GM21825 (cell line): ENCODE measurements at regions not wholly inside any gene's neighbourhood (a gene's known extent, or its start where the extent isn't known, plus 50 kb on each side); places are given as distances from the start of the nearest gene placed in this dataset.

Experiments used
- ATAC-seq: cut with Tn5 transposase; IDR thresholded peaks from one replicate; pipeline ENCODE4 v1.9.1; 2021; ENCODE audit warnings: mild to moderate bottlenecking, moderate library complexity; ENCODE audit not compliant: unreplicated experiment

DNA sequence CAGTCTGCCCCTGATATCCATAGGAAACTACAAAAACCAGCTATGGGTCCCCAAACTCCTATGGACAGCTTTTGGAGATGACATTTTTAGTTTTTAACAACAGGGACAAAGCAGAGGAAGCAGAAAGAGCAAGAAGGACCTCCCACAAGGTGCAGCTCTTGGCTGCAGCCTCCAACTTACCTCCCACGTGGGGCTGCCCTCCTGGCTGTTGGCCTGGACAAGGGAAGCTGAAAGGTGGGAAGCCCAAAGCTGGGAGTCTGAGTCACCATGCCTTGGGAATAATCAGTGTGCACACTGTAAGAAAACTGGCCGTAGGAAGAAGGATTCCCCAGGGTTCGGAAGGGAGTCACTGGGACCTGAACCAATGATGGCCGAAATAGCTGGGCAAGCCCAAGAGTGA lies 51.8 kb upstream of the PAX1 start:
- no peak for ATAC-seq

DNA sequence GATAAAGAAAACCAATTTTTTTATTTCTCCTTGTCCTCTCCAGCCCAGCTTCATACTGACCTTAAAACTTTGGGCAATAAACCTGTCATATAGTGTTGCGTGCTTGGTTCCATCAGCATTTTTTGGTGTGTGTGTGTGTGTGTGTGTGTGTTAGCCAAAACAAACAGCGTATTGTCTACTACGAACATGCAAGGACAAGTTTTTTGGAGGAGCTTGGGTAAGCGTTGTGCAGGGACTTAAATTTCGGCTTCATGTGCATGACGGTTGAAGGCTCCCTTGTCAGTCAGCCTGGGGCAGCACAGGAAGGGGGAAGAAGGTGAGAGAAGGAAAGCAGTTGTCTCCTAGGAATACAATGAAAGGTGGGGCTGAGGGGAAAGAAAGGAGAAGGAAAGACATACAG lies 62.0 kb upstream of the PAX1 start:
- ATAC-seq = no peak

DNA sequence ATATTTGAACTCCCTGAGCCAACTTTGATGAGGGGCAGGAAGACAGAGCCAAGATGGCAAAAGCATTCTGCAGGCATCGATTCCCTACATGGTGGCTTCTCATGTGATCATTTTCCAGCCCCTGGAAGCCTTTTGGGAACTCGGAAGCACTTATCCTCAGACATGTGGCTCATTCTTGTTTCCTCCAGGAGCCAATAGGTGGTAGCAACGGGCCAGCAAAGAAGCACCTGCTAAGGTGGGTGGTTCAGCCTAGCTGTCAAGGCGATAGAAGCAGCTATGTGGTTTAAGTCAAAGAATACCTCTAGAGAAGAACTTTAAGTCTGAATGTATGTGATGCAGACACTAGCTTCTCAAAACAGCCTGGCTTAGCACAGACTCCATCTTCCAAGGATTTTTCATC lies 64.9 kb upstream of the PAX1 start:
- ATAC-seq = no peak

DNA sequence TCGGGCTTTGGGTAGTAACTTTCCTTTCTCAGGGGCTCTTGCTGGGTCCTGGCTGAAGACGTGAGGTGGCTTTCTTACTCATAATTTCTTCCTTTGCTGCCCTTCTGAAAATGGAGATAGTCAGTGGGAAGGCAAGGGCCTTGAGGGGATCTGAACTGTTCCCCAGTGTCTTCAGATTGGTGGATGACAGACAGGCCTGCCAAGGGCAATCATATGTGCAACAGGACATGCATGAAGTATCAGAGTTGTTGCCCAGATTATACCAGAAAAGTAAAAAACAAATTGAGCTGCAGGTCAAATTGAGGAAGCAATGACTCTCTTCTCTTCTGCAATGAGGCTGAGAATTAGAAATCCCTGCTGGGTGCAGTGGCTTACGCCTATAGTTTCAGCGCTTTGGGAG lies 71.6 kb upstream of the PAX1 start:
- ATAC-seq = no peak

DNA sequence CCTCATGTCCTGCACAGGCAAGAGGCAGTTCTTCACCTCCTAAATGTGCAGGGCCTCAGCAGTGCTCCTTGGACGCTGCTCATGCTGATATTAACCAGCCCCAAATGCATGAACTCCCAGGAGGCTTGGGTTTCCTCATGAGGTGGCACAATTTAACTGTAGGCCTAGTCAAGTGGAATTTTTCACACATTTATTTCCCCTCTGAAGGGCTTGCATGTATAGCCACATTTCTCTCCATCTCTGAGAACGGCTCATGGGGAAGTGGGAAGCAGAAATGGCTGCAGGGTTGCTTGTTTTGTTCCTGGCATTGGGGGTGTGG lies 72.8 kb upstream of the PAX1 start:
- no peak for ATAC-seq

DNA sequence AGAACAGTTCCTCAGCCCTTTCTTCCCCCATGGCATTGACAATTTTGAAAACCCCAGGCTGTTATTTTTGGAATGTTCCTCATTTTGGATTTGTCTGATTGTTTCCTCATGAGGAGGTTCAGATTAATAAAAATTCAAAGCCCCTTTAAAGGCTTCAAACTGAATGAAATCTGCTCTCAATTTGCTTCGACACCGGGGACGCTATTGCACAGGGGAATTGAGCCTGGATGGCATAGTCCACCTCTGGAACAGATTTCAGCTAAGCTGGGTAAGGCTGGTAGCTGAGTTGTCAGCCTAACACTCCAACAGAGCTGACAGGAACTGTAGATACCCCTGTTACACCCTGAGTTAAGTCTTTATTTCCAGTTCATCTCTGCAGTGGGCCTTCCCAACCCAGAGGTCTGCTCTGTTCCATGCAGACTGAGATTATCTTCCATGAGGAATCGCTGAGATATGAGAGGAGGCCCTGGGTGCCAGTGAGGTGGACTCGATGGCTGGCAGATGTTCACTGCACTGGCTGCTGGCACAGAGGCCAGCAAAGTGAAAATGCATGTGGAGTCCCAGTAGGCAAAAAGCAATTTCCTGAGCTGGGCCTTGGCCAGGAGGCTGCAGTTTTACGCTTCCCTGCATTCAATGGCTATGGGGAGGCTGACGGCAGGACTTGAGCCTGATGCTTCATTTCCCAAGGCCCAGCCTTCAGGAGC lies 73.3 kb upstream of the PAX1 start:
- no peak for ATAC-seq

DNA sequence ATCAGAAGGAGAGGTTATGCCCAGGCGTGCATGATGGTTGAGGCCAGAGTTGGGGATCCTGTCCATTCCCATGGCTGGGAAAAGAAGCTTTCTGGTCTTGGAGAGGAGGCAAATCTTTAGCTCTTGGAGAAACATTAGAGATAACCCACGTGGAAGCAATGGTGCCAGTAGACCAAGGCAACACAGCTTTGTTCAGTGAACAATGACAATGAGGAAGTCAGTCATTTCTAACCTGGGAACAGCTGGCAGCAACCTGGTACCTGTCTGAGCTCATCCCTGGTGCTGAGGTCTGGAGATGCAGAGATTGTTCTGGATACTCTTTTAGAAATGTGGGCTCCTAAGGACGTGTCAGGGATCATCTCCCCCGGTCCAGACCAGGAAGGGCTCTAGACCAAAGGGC lies 76.7 kb upstream of the PAX1 start:
- no peak for ATAC-seq

DNA sequence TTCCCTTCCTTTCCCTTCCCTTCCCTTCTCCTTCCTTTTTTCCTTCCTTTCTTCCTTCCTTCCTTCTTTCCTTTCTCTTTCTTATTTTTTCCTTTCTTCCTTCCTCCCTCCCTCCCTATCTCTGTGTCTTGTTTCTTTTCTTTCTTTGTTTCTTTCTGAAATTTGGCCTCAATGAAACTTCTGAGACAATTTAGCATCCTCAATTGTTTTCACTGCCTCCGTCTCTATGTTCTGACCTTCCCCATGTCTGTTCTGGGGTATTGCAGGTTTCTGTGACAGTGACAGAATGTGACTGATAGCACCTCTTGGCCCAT lies 81.7 kb upstream of the PAX1 start:
- ATAC-seq = no peak

DNA sequence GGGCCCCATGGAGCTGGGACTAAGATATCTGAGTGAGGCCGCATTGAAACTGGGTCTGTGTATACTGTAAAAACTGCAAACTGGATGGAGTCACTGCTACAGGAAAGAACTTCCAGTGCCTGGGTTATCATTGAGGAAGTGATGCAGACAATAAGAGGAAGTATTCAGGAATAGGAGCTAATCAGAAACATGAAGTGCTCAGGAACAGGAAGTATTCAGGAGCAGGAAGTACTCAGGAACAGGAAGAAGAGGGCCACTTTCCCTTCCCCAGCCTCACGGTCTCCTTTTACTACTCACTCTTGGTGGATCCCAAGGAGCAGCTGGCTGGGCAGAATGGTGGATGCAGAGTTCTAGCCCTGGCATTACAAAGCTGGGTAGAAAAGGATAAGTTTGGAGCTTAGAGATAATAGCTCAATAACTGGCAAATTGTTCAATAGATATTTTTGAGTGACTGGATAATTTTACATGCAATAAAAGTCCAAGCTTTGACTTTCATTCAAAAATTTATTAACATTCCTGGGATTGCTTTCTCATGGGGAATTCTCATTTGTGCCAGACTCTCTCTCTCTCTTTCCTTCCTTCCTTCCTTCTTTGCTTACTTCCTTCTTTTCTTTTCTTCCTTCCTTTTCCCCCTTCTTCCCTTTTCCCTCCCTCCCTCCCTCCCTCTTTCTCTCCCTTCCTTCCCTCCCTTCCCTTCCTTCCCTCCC lies 82.2 kb upstream of the PAX1 start:
- no peak for ATAC-seq

DNA sequence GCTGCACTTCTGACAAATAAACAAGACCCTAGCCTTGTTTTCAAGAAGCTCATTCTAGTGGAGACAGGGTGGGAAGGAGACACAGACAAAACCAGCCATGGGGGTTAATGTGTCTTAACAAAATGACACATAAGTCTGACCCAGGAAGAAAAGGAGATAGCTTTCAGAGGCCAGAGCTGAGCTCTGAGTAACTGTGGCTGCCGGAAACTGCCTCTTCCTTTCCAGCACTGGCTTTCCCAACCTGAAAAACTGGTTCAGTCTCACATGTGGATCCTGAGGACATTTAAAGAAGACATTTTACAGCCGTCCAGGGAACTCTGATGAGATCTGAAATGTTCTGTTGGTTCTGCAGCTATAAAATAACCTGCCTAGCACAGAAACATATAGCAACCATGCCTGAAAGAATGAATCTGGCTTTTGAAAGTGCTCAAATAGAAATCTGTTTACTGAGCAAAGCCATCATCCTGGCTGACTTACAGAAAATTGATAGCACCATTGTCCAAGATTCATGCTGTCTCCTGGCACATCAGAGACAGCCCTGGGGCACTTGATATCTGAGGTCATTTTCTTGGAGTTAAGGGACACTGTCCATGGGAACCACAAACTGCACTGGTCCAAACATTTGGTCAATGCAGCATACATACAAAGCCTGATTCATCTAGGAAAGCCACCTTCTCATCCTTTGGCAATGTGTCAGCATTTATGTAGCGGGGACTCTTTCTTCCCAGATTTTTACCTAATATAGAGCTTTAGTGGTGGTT lies 83.2 kb upstream of the PAX1 start:
- ATAC-seq = no peak

DNA sequence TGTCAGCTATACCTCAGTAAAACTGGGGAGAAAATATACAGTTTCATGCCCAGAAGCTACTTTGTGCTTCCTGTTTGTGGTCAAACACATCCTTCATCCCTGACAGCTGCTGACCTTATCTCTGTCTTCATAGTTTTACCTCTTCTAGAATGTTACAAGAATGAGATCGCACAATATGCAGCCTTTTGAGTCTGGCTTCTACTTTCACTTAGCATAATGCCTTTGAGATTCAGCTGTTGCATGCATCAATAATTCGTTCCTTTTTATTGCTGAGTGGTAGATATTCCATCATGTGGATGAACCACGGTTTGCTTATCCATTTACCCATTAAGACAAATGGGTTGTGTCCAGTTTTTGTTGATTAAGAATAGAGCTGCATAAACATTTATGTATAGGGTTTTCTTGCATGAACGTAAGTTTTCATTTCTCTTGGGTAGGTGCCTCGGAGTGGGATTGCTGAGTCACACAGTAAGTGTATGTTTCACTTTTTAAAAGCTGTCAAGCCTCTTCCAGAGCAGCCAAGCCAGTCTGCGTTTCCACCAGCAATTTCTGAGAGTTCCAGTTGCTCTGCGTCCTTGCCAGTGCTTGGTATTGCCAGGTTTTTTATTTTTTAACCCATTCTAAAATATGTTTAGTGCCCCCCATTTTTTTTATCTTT lies 86.6 kb upstream of the PAX1 start:
- no peak for ATAC-seq

DNA sequence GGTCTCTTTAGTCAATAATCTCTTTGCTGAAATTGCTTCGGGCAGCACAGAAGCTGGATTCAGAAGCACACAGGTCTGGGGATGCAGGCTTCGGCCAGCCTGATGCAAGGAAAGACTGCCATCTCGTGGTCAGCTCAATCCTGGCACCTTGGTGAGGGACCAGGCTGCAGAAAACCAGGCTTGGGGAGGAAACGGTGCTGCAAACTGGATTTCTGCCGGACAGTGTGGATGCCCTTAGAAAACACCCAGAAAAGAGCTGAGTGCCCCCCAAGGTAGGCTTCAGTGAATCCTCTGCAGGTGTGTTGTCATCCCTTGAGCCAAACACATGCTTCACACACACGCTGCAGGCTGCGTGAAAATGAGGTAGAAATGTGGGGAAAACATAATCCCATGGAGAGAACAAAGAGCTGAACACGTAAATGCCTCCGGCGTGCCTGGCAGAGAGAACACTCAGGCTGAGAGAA lies 89.8 kb upstream of the PAX1 start:
- ATAC-seq = peak; percentile 72

DNA sequence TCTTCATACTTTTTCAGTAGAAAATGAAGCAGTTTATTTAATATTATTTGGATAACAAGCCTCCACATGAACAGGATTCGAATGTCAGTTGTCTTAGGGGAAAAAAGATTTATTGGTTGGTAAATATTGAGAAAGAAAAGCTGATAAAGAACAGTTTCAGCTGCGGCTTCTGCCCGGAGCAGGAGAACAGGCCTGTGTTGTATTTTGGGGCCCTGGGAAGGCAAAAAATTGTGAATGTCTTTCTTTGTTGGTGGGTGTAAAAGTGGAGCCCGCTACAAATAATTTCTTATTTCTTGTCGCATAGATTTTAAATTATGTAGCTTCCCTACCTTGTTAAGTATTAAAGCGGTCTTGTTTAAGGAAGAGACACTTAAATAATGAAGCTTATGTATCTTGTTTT lies 90.5 kb upstream of the PAX1 start:
- no peak for ATAC-seq

DNA sequence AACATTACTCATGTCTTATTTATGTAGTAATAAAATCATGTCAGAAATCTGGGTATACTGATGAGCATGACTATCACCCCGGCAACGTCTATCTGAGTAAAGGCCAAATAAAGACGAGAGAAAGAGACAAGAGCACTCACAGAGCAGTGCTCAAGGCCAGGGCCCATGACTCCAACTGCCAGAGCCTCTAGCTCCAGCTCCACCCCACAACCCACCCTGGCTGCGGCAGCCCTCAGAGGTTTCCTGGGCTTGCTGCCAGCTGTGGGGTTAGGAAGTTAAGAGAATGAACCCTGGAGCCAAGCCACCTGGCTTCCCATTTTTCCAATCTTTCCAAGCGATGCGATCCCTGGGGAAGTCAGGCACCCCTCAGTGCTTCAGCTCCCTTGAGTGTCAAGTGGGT lies 92.0 kb upstream of the PAX1 start:
- ATAC-seq = no peak

DNA sequence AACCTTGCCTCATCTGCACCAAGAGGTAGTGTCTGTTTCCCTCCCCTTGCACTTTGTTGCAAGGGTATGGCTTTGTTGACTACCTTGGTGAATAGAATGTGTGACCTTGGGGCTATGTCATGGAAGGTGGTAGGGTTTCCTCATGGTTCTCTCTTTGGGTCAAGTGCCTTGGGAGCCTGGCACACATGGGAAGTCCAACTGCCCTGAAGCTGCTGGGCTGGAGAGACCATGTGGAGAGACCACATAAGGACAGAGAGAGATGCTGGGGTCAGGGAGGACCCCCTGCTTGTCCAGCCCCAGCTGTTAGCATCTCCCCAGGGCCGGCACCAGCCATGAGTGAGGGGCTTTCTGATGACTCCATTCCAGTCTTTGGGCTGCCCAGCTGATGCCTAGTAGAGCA lies 95.5 kb upstream of the PAX1 start:
- ATAC-seq = no peak

DNA sequence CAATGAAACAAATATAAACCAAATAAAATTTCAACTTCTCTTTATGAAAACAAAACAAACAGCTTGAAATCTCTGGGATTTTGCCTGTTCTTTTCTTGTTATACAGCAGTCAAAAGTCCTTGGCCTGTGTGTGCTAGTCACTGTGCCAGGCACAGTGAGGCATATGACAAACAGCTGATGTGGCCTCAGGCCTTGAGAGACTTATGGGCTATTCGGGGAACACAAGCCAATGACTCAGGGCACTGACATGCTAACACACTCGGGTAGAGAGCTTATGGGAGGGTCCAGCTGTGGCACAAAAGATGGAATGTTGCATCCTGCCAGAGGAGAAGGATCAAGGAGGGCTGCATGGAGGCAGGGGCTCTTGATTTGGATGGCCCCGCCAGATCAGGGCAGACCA lies 95.4 kb upstream of the NKX2-2 start:
- no peak for ATAC-seq

DNA sequence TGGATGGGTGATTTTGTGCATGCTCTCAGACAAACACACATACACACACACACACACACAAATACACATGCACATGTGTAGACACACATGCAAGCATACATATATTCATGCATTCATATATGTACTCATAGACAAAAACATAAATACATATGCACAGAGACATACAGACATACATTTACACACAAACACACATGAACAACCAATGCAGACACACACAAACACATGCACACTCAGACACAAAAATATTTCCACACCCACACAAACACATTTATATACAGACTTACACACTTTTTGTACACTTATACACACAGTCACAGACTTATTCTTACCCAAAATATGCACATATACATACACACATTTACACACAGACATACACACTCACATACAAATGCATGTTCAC lies 94.9 kb upstream of the NKX2-2 start:
- ATAC-seq = no peak

DNA sequence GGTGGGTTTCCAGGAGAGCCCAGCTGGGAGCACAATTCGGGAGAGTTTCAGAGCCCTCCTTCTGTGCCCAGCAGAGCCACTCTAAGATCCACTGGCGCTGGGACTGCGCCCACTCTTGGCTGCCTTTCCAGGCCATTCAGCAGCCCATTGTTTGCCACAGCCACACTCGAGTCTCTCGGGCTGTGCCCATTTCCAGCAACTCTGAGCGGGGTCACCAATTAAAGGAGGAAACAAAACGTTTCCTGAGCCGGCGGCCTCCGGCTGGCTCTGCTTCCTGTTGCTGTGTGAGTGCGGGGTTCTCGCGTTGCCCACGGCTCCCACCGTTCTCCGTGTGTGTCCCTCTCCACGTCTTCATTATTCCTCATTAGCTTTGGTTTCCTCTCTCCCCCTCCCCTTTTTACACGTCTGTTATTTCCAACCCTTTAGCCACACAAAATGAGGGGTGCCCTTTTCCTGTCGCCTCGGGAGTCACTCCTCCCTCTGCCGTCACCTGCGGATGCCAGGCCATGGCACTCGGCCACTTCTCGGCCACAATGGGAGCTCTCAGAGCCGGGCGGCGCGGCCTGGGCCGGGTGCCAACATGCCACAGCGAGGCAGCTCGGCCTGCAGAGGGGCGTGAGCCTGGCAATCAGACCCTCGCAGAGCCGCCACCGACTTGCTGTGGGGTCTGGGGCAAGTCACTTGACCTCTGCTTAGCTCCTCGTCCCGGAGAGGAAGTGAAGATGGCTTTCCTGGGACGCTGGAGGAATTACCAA lies 94.3 kb upstream of the NKX2-2 start:
- ATAC-seq = no peak

DNA sequence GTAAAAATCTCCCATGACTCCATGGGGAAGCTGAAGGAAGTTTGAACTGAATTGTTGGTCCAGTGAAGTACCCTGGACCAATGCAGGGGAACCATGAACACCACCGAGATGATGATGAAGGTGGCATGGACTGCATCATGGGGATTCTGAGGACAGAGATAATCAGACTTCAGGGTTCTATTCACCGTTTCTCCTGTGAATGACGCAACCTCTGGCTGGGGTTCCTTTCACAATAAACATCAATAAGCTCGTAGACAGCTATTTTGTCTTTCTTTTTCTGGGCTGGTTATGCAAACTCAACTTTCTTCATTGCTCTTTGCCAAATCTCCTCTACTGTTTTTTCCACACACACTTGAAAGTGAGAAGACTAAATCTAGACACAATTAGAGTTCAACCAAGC lies 87.9 kb upstream of the NKX2-2 start:
- no peak for ATAC-seq

DNA sequence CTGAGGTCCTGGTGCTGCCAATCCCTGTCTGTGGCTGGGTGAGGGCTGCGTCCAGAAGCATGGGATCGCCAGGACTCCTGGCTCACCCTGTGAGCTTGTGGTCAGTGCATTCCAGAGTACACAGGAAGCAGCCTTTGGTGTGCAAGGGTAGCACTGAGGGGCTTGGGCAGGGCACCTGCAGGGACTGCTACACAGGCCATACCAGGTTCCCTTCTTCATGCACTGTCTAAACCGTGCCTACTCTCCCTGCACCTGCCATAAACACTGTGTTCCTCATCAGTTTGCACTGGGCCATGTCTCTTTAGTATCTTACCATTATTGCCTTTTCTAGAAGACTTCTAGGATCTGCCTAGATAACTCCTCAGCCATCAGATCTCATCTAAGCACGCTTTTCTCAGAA lies 72.8 kb upstream of the NKX2-2 start:
- ATAC-seq = no peak

DNA sequence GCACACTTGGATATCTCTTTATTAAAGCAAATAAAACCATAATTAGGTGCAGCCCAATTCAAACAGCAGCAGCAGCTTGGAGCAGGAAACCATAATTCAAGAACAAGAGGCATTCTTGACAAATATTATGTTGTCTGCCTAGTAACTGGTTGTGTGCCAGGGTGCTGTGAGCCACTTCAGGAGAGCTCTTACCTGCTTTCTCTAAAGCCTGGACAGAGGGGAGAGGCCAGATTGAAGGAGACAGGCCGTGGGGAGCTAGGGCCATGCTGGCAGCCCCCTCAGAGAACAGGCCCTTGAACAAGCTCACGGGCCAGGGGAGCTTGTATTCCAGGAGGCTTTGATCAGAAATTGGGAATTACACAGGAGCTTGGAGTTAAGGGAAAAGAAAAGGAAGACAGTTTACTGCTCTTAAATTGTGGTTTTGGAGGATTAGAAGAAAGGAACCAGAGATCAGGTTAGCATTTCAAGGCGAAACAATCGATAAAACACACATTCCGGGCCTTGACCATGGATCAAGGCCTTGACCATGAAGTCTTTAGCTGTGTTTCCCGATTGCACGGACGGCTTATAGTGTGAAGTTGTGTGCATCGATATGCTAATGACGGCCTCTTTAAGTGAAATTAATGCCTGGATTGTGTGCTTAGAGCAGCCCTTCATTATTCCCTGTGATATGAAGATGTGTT lies 69.8 kb upstream of the NKX2-2 start:
- ATAC-seq = no peak
